22Rv1 (cell line): ENCODE measurements at regions not wholly inside any gene's neighbourhood (a gene's known extent, or its start where the extent isn't known, plus 50 kb on each side); places are given as distances from the start of the nearest gene placed in this dataset.

ENCODE experiments used
- ZFX ChIP-seq: fragments of 450-650 bp; IDR thresholded peaks from 2 replicates; pipeline ENCODE4 v1.6.1; 2017; ENCODE audit warnings: antibody characterized with exemption, borderline replicate concordance
- TF ChIP-seq, protein P1 (sequence below): fragments of 450-650 bp; IDR thresholded peaks from 2 replicates; pipeline ENCODE4 v1.5.1; 2017; ENCODE audit warnings: mild to moderate bottlenecking

DNA sequence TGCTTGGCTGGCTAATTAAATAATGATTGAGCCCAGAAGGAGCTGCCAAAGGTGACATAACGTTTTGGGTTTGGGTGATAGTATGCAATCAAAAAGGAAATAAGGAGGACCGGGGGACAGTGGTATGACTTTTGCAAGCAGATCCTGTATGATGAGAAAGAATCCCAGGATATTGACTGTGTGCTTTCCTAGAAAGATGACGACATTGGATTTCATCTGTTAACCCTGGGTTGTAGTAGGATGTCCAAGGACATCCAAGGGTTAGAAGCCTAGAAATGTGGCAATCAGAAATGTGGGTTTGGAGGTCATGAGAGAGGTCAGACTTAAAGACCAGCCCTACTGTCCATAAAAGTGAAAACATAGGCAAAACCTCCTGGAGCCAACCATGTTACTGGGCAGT is 50.3 kb upstream of the HMHB1 start:
- TF ChIP-seq, protein P1, sequence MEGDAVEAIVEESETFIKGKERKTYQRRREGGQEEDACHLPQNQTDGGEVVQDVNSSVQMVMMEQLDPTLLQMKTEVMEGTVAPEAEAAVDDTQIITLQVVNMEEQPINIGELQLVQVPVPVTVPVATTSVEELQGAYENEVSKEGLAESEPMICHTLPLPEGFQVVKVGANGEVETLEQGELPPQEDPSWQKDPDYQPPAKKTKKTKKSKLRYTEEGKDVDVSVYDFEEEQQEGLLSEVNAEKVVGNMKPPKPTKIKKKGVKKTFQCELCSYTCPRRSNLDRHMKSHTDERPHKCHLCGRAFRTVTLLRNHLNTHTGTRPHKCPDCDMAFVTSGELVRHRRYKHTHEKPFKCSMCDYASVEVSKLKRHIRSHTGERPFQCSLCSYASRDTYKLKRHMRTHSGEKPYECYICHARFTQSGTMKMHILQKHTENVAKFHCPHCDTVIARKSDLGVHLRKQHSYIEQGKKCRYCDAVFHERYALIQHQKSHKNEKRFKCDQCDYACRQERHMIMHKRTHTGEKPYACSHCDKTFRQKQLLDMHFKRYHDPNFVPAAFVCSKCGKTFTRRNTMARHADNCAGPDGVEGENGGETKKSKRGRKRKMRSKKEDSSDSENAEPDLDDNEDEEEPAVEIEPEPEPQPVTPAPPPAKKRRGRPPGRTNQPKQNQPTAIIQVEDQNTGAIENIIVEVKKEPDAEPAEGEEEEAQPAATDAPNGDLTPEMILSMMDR = no peak
- TF ChIP-seq ZFX = no peak
